ENCODE measurements at regions not wholly inside any gene's neighbourhood (a gene's known extent, or its start where the extent isn't known, plus 50 kb on each side); places are given as distances from the start of the nearest gene placed in this dataset.

DNA sequence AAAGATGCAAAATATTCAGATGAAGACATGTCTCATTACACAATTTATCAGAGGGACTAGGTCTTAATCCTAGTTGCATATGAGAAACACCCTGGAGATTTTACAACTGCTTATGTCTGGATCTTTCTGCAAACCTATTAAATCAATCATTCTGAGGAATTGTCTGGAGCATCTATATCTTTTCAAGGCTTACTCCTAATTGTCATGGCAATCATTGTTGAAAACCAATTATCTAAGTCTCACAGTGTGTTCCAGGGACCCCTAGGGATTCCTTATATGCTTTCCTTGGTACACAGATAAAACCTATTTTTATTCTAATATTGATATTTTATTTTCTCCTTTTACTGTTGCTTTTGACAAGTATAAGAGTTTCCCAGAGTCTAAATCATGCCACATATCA, 696.9 kb upstream of the EYS start:
- Histone ChIP-seq H3K27ac (ENCODE audit: low read length) (no peak overlapping the region), H2AFZ (ENCODE audit: low read depth, low read length) (no peak overlapping the region), H3K9me3 (ENCODE audit: insufficient read depth, low read length, severe bottlenecking) (no peaks in the 10 kb centered on the region), H3K79me2 (ENCODE audit: insufficient read depth, low read length) (no peaks in the 10 kb centered on the region), H3K36me3 (ENCODE audit: insufficient read depth, low read length) (no peaks in the 10 kb centered on the region), H3K9ac (ENCODE audit: low read depth, low read length) (no peak overlapping the region), H4K20me1 (ENCODE audit: insufficient read depth, low read length) (no peaks in the 10 kb centered on the region), H3K4me3 (ENCODE audit: low read depth in 1 of 2, low read length in 2 of 2) (no peak overlapping the region), H3K4me1 (ENCODE audit: insufficient read depth, low read length) (no peaks in the 10 kb centered on the region), H3K27me3 (ENCODE audit: insufficient read depth, low read length, poor library complexity) (no peaks in the 10 kb centered on the region), H3K4me2 (ENCODE audit: insufficient read depth, low read length) (no peak overlapping the region)
- TF ChIP-seq EZH2 (IDR thresholded peaks at IDR 0.05; ENCODE audit: borderline replicate concordance, low read depth, low read length, severe bottlenecking) = no peak
- TF ChIP-seq, protein P1, sequence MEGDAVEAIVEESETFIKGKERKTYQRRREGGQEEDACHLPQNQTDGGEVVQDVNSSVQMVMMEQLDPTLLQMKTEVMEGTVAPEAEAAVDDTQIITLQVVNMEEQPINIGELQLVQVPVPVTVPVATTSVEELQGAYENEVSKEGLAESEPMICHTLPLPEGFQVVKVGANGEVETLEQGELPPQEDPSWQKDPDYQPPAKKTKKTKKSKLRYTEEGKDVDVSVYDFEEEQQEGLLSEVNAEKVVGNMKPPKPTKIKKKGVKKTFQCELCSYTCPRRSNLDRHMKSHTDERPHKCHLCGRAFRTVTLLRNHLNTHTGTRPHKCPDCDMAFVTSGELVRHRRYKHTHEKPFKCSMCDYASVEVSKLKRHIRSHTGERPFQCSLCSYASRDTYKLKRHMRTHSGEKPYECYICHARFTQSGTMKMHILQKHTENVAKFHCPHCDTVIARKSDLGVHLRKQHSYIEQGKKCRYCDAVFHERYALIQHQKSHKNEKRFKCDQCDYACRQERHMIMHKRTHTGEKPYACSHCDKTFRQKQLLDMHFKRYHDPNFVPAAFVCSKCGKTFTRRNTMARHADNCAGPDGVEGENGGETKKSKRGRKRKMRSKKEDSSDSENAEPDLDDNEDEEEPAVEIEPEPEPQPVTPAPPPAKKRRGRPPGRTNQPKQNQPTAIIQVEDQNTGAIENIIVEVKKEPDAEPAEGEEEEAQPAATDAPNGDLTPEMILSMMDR (IDR thresholded peaks at IDR 0.05; ENCODE audit: borderline replicate concordance, extremely low read depth, low read length, poor library complexity, severe bottlenecking) = no peak
- ATAC-seq (ENCODE audit: insufficient read depth, low read depth) (no peak), DNase-seq (no peak)

DNA sequence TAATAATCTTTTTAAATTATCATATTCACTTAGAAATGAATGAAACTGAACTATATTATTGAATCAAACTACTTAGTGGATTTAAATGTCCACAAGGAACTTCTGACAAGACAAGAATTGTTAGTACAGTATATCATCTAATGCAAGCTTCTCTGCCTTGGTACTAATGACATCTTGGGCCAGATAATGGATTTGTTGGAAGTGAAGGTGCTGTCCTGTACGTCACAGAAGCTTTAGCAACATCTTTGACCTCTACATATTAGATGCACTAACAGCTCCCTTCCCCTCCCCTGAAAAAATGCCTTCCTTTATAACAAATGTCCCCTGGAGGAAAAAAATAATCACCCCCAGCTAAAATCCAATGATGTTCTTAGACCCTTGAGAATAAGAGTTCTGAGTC, 695.8 kb upstream of the EYS start:
- no peak for ATAC-seq (ENCODE audit: insufficient read depth, low read depth)
- Histone ChIP-seq H4K20me1 (ENCODE audit: insufficient read depth, low read length) (no peaks in the 10 kb centered on the region), H3K27me3 (ENCODE audit: insufficient read depth, low read length, poor library complexity) (no peaks in the 10 kb centered on the region), H3K9me3 (ENCODE audit: insufficient read depth, low read length, severe bottlenecking) (no peaks in the 10 kb centered on the region), H3K27ac (ENCODE audit: low read length) (no peak overlapping the region), H2AFZ (ENCODE audit: low read depth, low read length) (no peak overlapping the region), H3K9ac (ENCODE audit: low read depth, low read length) (no peak overlapping the region), H3K36me3 (ENCODE audit: insufficient read depth, low read length) (no peaks in the 10 kb centered on the region), H3K4me2 (ENCODE audit: insufficient read depth, low read length) (no peak overlapping the region), H3K79me2 (ENCODE audit: insufficient read depth, low read length) (no peaks in the 10 kb centered on the region), H3K4me3 (ENCODE audit: low read depth in 1 of 2, low read length in 2 of 2) (no peak overlapping the region), H3K4me1 (ENCODE audit: insufficient read depth, low read length) (no peaks in the 10 kb centered on the region)
- DNase-seq = no peak
- TF ChIP-seq, protein P1 (IDR thresholded peaks at IDR 0.05; ENCODE audit: borderline replicate concordance, extremely low read depth, low read length, poor library complexity, severe bottlenecking) = no peak

DNA sequence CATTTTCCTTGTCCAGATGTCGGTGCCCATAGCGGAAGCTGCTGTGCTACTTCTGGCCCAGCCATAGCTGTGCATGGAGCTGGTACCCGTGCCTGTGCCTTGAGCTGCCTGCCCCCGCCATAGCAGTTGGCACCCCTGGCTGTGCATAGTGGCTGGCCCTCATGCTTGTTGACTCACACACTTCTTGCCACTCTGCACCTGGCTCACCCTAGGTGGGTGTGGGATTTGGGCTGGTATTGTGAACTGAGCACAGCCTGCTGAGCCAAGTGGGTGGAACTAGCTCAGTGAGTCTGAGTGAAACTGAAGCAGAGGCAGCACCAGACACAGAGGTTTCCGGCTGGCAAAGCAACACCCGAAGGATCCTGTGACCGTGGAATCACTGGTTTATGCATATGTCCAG, 689.5 kb upstream of the EYS start:
- Histone ChIP-seq H4K20me1 (ENCODE audit: insufficient read depth, low read length) (no peaks in the 10 kb centered on the region), H2AFZ (ENCODE audit: low read depth, low read length) (no peak overlapping the region), H3K4me2 (ENCODE audit: insufficient read depth, low read length) (no peak overlapping the region), H3K4me3 (ENCODE audit: low read depth in 1 of 2, low read length in 2 of 2) (no peak overlapping the region), H3K36me3 (ENCODE audit: insufficient read depth, low read length) (no peaks in the 10 kb centered on the region), H3K9ac (ENCODE audit: low read depth, low read length) (no peak overlapping the region), H3K79me2 (ENCODE audit: insufficient read depth, low read length) (no peaks in the 10 kb centered on the region), H3K27me3 (ENCODE audit: insufficient read depth, low read length, poor library complexity) (no peaks in the 10 kb centered on the region), H3K9me3 (ENCODE audit: insufficient read depth, low read length, severe bottlenecking) (peaks cover 5% of the 10 kb centered on the region), H3K4me1 (ENCODE audit: insufficient read depth, low read length) (no peaks in the 10 kb centered on the region), H3K27ac (ENCODE audit: low read length) (no peak overlapping the region)
- ATAC-seq (ENCODE audit: insufficient read depth, low read depth) (no peak), DNase-seq (no peak)
- TF ChIP-seq, protein P1 (IDR thresholded peaks at IDR 0.05; ENCODE audit: borderline replicate concordance, extremely low read depth, low read length, poor library complexity, severe bottlenecking) = no peak
- no peak for TF ChIP-seq EZH2 (IDR thresholded peaks at IDR 0.05; ENCODE audit: borderline replicate concordance, low read depth, low read length, severe bottlenecking)

DNA sequence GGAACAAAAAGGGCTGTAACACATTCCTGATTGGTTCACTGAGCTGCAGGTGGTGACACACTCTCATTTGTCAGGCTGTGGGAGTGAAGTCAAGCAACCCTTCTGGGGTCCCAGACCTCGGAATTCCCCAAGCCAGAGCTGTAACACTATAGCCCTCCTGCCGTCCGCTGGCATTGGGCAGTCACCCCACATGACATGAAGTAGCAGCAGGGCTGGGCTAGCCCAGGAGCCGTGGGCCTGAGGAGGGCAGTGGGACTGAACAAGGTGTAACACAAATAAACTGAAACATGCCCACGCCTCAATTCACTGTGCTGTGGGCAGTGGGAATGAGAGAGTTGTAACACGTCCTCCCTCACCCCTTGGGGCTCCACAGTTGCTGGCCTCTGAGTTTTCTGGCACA, 689.1 kb upstream of the EYS start:
- ATAC-seq (ENCODE audit: insufficient read depth, low read depth) = no peak

More for the DNA sequence above, 689.1 kb upstream of the EYS start:
- no peak overlapping the region for H3K27ac ChIP-seq (ENCODE audit: low read length)
- DNase-seq = no peak
- no peaks in the 10 kb centered on the region for H3K27me3 ChIP-seq (ENCODE audit: insufficient read depth, low read length, poor library complexity)
- no peaks in the 10 kb centered on the region for H3K79me2 ChIP-seq (ENCODE audit: insufficient read depth, low read length)
- TF ChIP-seq, protein P1 (IDR thresholded peaks at IDR 0.05; ENCODE audit: borderline replicate concordance, extremely low read depth, low read length, poor library complexity, severe bottlenecking) = no peak
- no peak for TF ChIP-seq EZH2 (IDR thresholded peaks at IDR 0.05; ENCODE audit: borderline replicate concordance, low read depth, low read length, severe bottlenecking)
- H3K9ac ChIP-seq (ENCODE audit: low read depth, low read length) = no peak overlapping the region
- peaks cover 5% of the 10 kb centered on the region for H3K9me3 ChIP-seq (ENCODE audit: insufficient read depth, low read length, severe bottlenecking)
- no peaks in the 10 kb centered on the region for H3K4me1 ChIP-seq (ENCODE audit: insufficient read depth, low read length)
- no peaks in the 10 kb centered on the region for H4K20me1 ChIP-seq (ENCODE audit: insufficient read depth, low read length)
- H2AFZ ChIP-seq (ENCODE audit: low read depth, low read length) = no peak overlapping the region
- H3K36me3 ChIP-seq (ENCODE audit: insufficient read depth, low read length) = no peaks in the 10 kb centered on the region
- no peak overlapping the region for H3K4me2 ChIP-seq (ENCODE audit: insufficient read depth, low read length)
- no peak overlapping the region for H3K4me3 ChIP-seq (ENCODE audit: low read depth in 1 of 2, low read length in 2 of 2)
